ENCODE measurements at regions not wholly inside any gene's neighbourhood (a gene's known extent, or its start where the extent isn't known, plus 50 kb on each side); places are given as distances from the start of the nearest gene placed in this dataset.

- no peak overlapping the region for H3K4me2 ChIP-seq (ENCODE audit: low read length, poor library complexity, severe bottlenecking)
- no peaks in the 10 kb centered on the region for H3K27me3 ChIP-seq (ENCODE audit: control insufficient read depth in 1 of 2, insufficient read depth in 1 of 2, low read length in 2 of 2)
- no peak overlapping the region for H2AFZ ChIP-seq (ENCODE audit: low read depth, low read length)
- no peak overlapping the region for H2BK120ac ChIP-seq (ENCODE audit: low read depth, low read length)
- 52% methylated on average over 3 of the region's 3 CpGs for WGBS
- no peak overlapping the region for H3K9ac ChIP-seq (ENCODE audit: low read length)
- no peaks in the 10 kb centered on the region for H3K36me3 ChIP-seq (ENCODE audit: control insufficient read depth in 1 of 2, insufficient read depth in 2 of 2, low read depth in 1 of 2, low read length in 2 of 2)
- H3K4me1 ChIP-seq (ENCODE audit: control insufficient read depth, insufficient read depth, low read depth, low read length) = no peaks in the 10 kb centered on the region
- H4K8ac ChIP-seq (ENCODE audit: low read length) = no peak overlapping the region
- H3K27ac ChIP-seq (ENCODE audit: low read length, poor library complexity, severe bottlenecking) = no peak overlapping the region
- H2BK12ac ChIP-seq (ENCODE audit: low read length in 2 of 2) = no peak overlapping the region
- no peak overlapping the region for H2AK5ac ChIP-seq (ENCODE audit: low read length, severe bottlenecking)
- no peak overlapping the region for H3K18ac ChIP-seq (ENCODE audit: low read depth in 1 of 2, low read length in 2 of 2)
- H3K23ac ChIP-seq (ENCODE audit: low read length in 2 of 2) = no peak overlapping the region
- no peak overlapping the region for H2BK5ac ChIP-seq (ENCODE audit: low read depth, low read length, poor library complexity, severe bottlenecking)
- H2BK15ac ChIP-seq (ENCODE audit: low read depth, poor library complexity, severe bottlenecking) = no peak overlapping the region
- DNase-seq = no peak
- peaks cover 8% of the 10 kb centered on the region for H3K9me3 ChIP-seq (ENCODE audit: control insufficient read depth, low read length)
- H3K79me1 ChIP-seq (replicated peaks; ENCODE audit: low read length, poor library complexity, severe bottlenecking) = no peaks in the 10 kb centered on the region
- no peak overlapping the region for H3K4ac ChIP-seq (ENCODE audit: low read depth in 1 of 2, low read length in 2 of 2)
- H3K4me3 ChIP-seq (ENCODE audit: insufficient read depth in 1 of 2, low read depth in 1 of 2, low read length in 2 of 2) = no peak overlapping the region
- H3K14ac ChIP-seq (ENCODE audit: low read length in 2 of 2) = no peak overlapping the region
- H4K91ac ChIP-seq (ENCODE audit: low read length) = no peak overlapping the region
These were observed 68.0 kb downstream of the CBLN4 start for GRCh38 chr20:55937283-55937682.

GRCh38 chr20:55936209-55936595 lies 69.1 kb downstream of the CBLN4 start:
- no peak overlapping the region for H2BK12ac ChIP-seq (ENCODE audit: low read length in 2 of 2)
- H3K36me3 ChIP-seq (ENCODE audit: control insufficient read depth in 1 of 2, insufficient read depth in 2 of 2, low read depth in 1 of 2, low read length in 2 of 2) = no peaks in the 10 kb centered on the region
- peaks cover 8% of the 10 kb centered on the region for H3K9me3 ChIP-seq (ENCODE audit: control insufficient read depth, low read length)
- no peak overlapping the region for H2BK120ac ChIP-seq (ENCODE audit: low read depth, low read length)
- no peak overlapping the region for H2AK5ac ChIP-seq (ENCODE audit: low read length, severe bottlenecking)
- H2BK15ac ChIP-seq (ENCODE audit: low read depth, poor library complexity, severe bottlenecking) = no peak overlapping the region
- no peak overlapping the region for H4K8ac ChIP-seq (ENCODE audit: low read length)
- WGBS = no CpG with 5 or more reads among the region's 2 CpGs
- H3K27ac ChIP-seq (ENCODE audit: low read length, poor library complexity, severe bottlenecking) = no peak overlapping the region
- no peak overlapping the region for H3K4me3 ChIP-seq (ENCODE audit: insufficient read depth in 1 of 2, low read depth in 1 of 2, low read length in 2 of 2)
- no peak overlapping the region for H3K23ac ChIP-seq (ENCODE audit: low read length in 2 of 2)
- H3K79me1 ChIP-seq (replicated peaks; ENCODE audit: low read length, poor library complexity, severe bottlenecking) = no peaks in the 10 kb centered on the region
- no peak overlapping the region for H3K18ac ChIP-seq (ENCODE audit: low read depth in 1 of 2, low read length in 2 of 2)
- no peak overlapping the region for H3K4me2 ChIP-seq (ENCODE audit: low read length, poor library complexity, severe bottlenecking)
- H3K9ac ChIP-seq (ENCODE audit: low read length) = no peak overlapping the region
- no peak overlapping the region for H2BK5ac ChIP-seq (ENCODE audit: low read depth, low read length, poor library complexity, severe bottlenecking)
- no peak overlapping the region for H4K91ac ChIP-seq (ENCODE audit: low read length)
- H3K27me3 ChIP-seq (ENCODE audit: control insufficient read depth in 1 of 2, insufficient read depth in 1 of 2, low read length in 2 of 2) = no peaks in the 10 kb centered on the region
- no peak for DNase-seq
- no peak overlapping the region for H3K14ac ChIP-seq (ENCODE audit: low read length in 2 of 2)
- no peaks in the 10 kb centered on the region for H3K4me1 ChIP-seq (ENCODE audit: control insufficient read depth, insufficient read depth, low read depth, low read length)
- H3K4ac ChIP-seq (ENCODE audit: low read depth in 1 of 2, low read length in 2 of 2) = no peak overlapping the region
- no peak overlapping the region for H2AFZ ChIP-seq (ENCODE audit: low read depth, low read length)

DNA sequence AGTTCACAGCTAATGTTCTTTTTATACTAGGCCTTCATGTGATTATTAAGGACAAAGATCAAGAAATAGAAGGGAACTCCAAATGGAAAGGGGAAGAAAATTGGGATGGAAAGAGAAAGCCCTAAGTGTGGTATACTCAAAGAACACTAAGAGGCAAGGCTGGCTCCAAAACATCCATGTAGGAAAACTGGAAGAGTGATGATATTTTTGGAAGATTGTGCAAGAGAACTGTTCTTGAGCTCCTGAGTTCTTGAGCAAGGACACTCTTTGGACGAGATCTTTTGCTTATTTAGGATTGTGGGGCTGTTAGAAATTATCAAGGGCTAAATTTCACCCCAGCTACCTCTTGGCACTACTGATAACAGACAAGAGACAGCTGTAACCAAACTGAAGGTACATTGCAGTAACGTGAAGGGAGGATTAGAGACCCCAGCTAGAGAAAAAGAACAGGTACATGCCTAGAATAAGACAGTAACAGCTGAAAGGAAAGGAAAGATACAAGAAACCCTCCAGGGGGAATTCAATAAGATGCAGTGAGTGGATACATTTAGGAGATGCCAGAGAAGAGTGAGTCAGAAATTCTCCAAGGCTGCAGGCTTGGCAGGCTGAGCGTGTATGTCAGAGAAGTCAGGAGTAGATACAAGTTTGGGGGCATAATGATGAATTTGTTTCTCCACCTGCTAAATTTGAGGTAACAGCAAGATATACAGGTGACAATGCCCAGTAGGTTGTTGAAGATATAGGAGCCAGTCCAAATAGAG lies 69.7 kb downstream of the CBLN4 start:
- no peak overlapping the region for H3K9ac ChIP-seq (ENCODE audit: low read length)
- H2AK5ac ChIP-seq (ENCODE audit: low read length, severe bottlenecking) = no peak overlapping the region
- WGBS = 30% methylated on average over 3 of the region's 3 CpGs

GRCh38 chr20:55934146-55934545 lies 71.2 kb downstream of the CBLN4 start:
- Histone ChIP-seq H3K27ac (ENCODE audit: low read length, poor library complexity, severe bottlenecking) (no peak overlapping the region), H2BK5ac (ENCODE audit: low read depth, low read length, poor library complexity, severe bottlenecking) (no peak overlapping the region), H2AK5ac (ENCODE audit: low read length, severe bottlenecking) (no peak overlapping the region), H3K79me1 (replicated peaks; ENCODE audit: low read length, poor library complexity, severe bottlenecking) (no peaks in the 10 kb centered on the region), H3K4ac (ENCODE audit: low read depth in 1 of 2, low read length in 2 of 2) (no peak overlapping the region), H3K18ac (ENCODE audit: low read depth in 1 of 2, low read length in 2 of 2) (no peak overlapping the region), H3K23ac (ENCODE audit: low read length in 2 of 2) (no peak overlapping the region), H3K9me3 (ENCODE audit: control insufficient read depth, low read length) (peaks cover 8% of the 10 kb centered on the region), H3K36me3 (ENCODE audit: control insufficient read depth in 1 of 2, insufficient read depth in 2 of 2, low read depth in 1 of 2, low read length in 2 of 2) (no peaks in the 10 kb centered on the region), H2AFZ (ENCODE audit: low read depth, low read length) (no peak overlapping the region), H2BK15ac (ENCODE audit: low read depth, poor library complexity, severe bottlenecking) (no peak overlapping the region), H3K4me3 (ENCODE audit: insufficient read depth in 1 of 2, low read depth in 1 of 2, low read length in 2 of 2) (no peak overlapping the region), H4K8ac (ENCODE audit: low read length) (no peak overlapping the region), H3K9ac (ENCODE audit: low read length) (no peak overlapping the region), H3K27me3 (ENCODE audit: control insufficient read depth in 1 of 2, insufficient read depth in 1 of 2, low read length in 2 of 2) (no peaks in the 10 kb centered on the region), H3K4me1 (ENCODE audit: control insufficient read depth, insufficient read depth, low read depth, low read length) (no peaks in the 10 kb centered on the region), H2BK120ac (ENCODE audit: low read depth, low read length) (no peak overlapping the region), H3K4me2 (ENCODE audit: low read length, poor library complexity, severe bottlenecking) (no peak overlapping the region), H3K14ac (ENCODE audit: low read length in 2 of 2) (no peak overlapping the region), H2BK12ac (ENCODE audit: low read length in 2 of 2) (no peak overlapping the region), H4K91ac (ENCODE audit: low read length) (no peak overlapping the region)
- WGBS = 53% methylated on average over 2 of the region's 2 CpGs
- DNase-seq = no peak

More for the DNA sequence above, 69.7 kb downstream of the CBLN4 start:
- DNase-seq = no peak
- H3K27ac ChIP-seq (ENCODE audit: low read length, poor library complexity, severe bottlenecking) = no peak overlapping the region
- H2BK12ac ChIP-seq (ENCODE audit: low read length in 2 of 2) = no peak overlapping the region
- no peak overlapping the region for H2AFZ ChIP-seq (ENCODE audit: low read depth, low read length)
- no peak overlapping the region for H2BK15ac ChIP-seq (ENCODE audit: low read depth, poor library complexity, severe bottlenecking)
- peaks cover 8% of the 10 kb centered on the region for H3K9me3 ChIP-seq (ENCODE audit: control insufficient read depth, low read length)
- H3K4me2 ChIP-seq (ENCODE audit: low read length, poor library complexity, severe bottlenecking) = no peak overlapping the region
- no peak overlapping the region for H2BK120ac ChIP-seq (ENCODE audit: low read depth, low read length)
- H3K4ac ChIP-seq (ENCODE audit: low read depth in 1 of 2, low read length in 2 of 2) = no peak overlapping the region
- H3K23ac ChIP-seq (ENCODE audit: low read length in 2 of 2) = no peak overlapping the region
- no peak overlapping the region for H3K14ac ChIP-seq (ENCODE audit: low read length in 2 of 2)
- H3K18ac ChIP-seq (ENCODE audit: low read depth in 1 of 2, low read length in 2 of 2) = no peak overlapping the region
- no peaks in the 10 kb centered on the region for H3K27me3 ChIP-seq (ENCODE audit: control insufficient read depth in 1 of 2, insufficient read depth in 1 of 2, low read length in 2 of 2)
- H2BK5ac ChIP-seq (ENCODE audit: low read depth, low read length, poor library complexity, severe bottlenecking) = no peak overlapping the region
- H3K4me1 ChIP-seq (ENCODE audit: control insufficient read depth, insufficient read depth, low read depth, low read length) = no peaks in the 10 kb centered on the region
- H3K79me1 ChIP-seq (replicated peaks; ENCODE audit: low read length, poor library complexity, severe bottlenecking) = no peaks in the 10 kb centered on the region
- no peak overlapping the region for H4K8ac ChIP-seq (ENCODE audit: low read length)
- no peak overlapping the region for H4K91ac ChIP-seq (ENCODE audit: low read length)
- H3K4me3 ChIP-seq (ENCODE audit: insufficient read depth in 1 of 2, low read depth in 1 of 2, low read length in 2 of 2) = no peak overlapping the region
- no peaks in the 10 kb centered on the region for H3K36me3 ChIP-seq (ENCODE audit: control insufficient read depth in 1 of 2, insufficient read depth in 2 of 2, low read depth in 1 of 2, low read length in 2 of 2)

Data from mesenchymal stem cell (in vitro differentiated cells and primary cell).